Ovary (tissue), 3 donors: ENCODE measurements at regions not wholly inside any gene's neighbourhood (a gene's known extent, or its start where the extent isn't known, plus 50 kb on each side); places are given as distances from the start of the nearest gene placed in this dataset.

Experiments used
- POLR2A ChIP-seq: fragments of 450-650 bp; IDR thresholded peaks from one replicate; pipeline ENCODE4 v1.6.1; 2017; ENCODE audit warnings: antibody characterized with exemption, mild to moderate bottlenecking, moderate library complexity
- TF ChIP-seq, protein P1 (sequence below), 3 donors: fragments of 450-650 bp in 2 of 3; fragments of 200-600 bp in 1 of 3; IDR thresholded peaks; one replicate each; pipeline versions ENCODE4 v1.5.1 to v1.8.0; 2016 to 2022; ENCODE audit warnings: antibody characterized with exemption in 3 of 3, mild to moderate bottlenecking in 1 of 3
- donor health status: DM: no; HTN: no; CAD: no.

DNA sequence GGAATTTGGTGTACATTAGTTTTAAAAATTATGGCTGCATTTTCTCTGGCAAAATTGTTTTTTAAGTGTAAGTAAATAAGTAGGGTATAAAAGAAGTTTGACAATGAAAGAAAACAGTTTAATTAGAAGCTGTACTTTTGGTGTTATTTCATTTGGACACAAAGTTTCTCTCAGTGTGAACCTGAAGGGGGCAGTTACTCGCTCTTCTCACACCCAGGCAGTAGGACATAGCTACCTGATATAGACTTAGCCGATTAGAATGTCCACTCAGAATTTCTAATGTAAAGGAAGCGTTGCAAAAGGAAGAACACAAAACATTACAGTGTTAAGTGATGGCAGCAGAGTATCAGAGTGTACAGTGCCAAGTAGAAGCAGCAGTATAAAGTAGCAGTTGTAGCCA is 311.9 kb upstream of the TECRL start:
- TF ChIP-seq POLR2A: no peak
- TF ChIP-seq, protein P1, sequence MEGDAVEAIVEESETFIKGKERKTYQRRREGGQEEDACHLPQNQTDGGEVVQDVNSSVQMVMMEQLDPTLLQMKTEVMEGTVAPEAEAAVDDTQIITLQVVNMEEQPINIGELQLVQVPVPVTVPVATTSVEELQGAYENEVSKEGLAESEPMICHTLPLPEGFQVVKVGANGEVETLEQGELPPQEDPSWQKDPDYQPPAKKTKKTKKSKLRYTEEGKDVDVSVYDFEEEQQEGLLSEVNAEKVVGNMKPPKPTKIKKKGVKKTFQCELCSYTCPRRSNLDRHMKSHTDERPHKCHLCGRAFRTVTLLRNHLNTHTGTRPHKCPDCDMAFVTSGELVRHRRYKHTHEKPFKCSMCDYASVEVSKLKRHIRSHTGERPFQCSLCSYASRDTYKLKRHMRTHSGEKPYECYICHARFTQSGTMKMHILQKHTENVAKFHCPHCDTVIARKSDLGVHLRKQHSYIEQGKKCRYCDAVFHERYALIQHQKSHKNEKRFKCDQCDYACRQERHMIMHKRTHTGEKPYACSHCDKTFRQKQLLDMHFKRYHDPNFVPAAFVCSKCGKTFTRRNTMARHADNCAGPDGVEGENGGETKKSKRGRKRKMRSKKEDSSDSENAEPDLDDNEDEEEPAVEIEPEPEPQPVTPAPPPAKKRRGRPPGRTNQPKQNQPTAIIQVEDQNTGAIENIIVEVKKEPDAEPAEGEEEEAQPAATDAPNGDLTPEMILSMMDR (IDR thresholded peaks at IDR 0.05): no peak
